ENCODE measurements at regions not wholly inside any gene's neighbourhood (a gene's known extent, or its start where the extent isn't known, plus 50 kb on each side); places are given as distances from the start of the nearest gene placed in this dataset.

- no peaks in the 10 kb centered on the region for H3K36me3 ChIP-seq (ENCODE audit: insufficient read depth, low read length)
- no peaks in the 10 kb centered on the region for H3K27me3 ChIP-seq (ENCODE audit: insufficient read depth, low read length)
- H3K4me2 ChIP-seq (ENCODE audit: low read length) = no peak overlapping the region
- no peak overlapping the region for H3K9ac ChIP-seq (ENCODE audit: low read length)
- H3K79me2 ChIP-seq (ENCODE audit: insufficient read depth, low read length) = no peaks in the 10 kb centered on the region
- H3K27me3 Mint-ChIP-seq (ENCODE audit: low read depth, unreplicated experiment) = no peaks in the 10 kb centered on the region
- H3K36me3 Mint-ChIP-seq (ENCODE audit: low read depth, unreplicated experiment) = no peaks in the 10 kb centered on the region
- no peaks in the 10 kb centered on the region for H4K20me1 ChIP-seq (ENCODE audit: insufficient read depth, low read length)
- peaks cover 4% of the 10 kb centered on the region for H3K9me3 ChIP-seq (ENCODE audit: insufficient read depth, low read depth, low read length)
- H3K4me1 Mint-ChIP-seq (ENCODE audit: low read depth, unreplicated experiment) = peaks cover 1% of the 10 kb centered on the region
- no peaks in the 10 kb centered on the region for H3K4me1 ChIP-seq (ENCODE audit: insufficient read depth, low read length)
- no peak overlapping the region for H3K27ac Mint-ChIP-seq (ENCODE audit: unreplicated experiment)
- TF ChIP-seq, protein P1, sequence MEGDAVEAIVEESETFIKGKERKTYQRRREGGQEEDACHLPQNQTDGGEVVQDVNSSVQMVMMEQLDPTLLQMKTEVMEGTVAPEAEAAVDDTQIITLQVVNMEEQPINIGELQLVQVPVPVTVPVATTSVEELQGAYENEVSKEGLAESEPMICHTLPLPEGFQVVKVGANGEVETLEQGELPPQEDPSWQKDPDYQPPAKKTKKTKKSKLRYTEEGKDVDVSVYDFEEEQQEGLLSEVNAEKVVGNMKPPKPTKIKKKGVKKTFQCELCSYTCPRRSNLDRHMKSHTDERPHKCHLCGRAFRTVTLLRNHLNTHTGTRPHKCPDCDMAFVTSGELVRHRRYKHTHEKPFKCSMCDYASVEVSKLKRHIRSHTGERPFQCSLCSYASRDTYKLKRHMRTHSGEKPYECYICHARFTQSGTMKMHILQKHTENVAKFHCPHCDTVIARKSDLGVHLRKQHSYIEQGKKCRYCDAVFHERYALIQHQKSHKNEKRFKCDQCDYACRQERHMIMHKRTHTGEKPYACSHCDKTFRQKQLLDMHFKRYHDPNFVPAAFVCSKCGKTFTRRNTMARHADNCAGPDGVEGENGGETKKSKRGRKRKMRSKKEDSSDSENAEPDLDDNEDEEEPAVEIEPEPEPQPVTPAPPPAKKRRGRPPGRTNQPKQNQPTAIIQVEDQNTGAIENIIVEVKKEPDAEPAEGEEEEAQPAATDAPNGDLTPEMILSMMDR (IDR thresholded peaks at IDR 0.05; ENCODE audit: insufficient read depth, low read depth, low read length) = no peak
- no peak for TF ChIP-seq EZH2 (IDR thresholded peaks at IDR 0.05; ENCODE audit: insufficient read depth, low read length)
- H3K9me3 Mint-ChIP-seq (ENCODE audit: unreplicated experiment) = no peaks in the 10 kb centered on the region
- no peak overlapping the region for H2AFZ ChIP-seq (ENCODE audit: low read depth, low read length)
- H3K4me3 Mint-ChIP-seq (ENCODE audit: unreplicated experiment) = no peak overlapping the region
- DNase-seq (ENCODE audit: low read depth) (no peak), FAIRE-seq (no peak)
- no peak overlapping the region for H3K27ac ChIP-seq (ENCODE audit: low read depth, low read length)
- no peak overlapping the region for H3K4me3 ChIP-seq (ENCODE audit: insufficient read depth, low read depth, low read length)
Observed at GRCh38 chr17:52828621-52829020, 670.1 kb upstream of the CA10 start.

DNA sequence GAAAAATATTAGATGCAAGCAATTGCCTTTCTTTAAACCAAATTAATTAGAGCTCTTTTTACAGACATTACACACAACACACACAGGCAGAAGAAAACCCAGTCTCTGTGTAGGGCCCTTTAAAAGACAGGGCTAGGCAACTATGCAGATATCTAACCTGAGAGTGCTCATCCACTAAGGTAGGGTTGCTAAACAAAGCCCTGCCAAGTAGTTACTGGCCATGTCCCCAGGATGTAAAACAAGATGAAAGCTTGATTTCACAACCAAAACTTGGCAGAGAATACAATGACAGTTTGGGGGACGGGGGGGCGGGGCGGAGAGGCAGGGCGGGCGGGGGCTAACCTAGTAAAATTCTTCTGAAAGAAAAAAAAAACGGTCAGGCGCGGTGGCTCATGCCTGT, 669.0 kb upstream of the CA10 start:
- DNase-seq (ENCODE audit: low read depth) (no peak), FAIRE-seq (no peak)
- Mint-ChIP-seq H3K27me3 (ENCODE audit: low read depth, unreplicated experiment) (no peaks in the 10 kb centered on the region), H3K4me1 (ENCODE audit: low read depth, unreplicated experiment) (no peaks in the 10 kb centered on the region), H3K4me3 (ENCODE audit: unreplicated experiment) (no peak overlapping the region), H3K9me3 (ENCODE audit: unreplicated experiment) (no peaks in the 10 kb centered on the region), H3K36me3 (ENCODE audit: low read depth, unreplicated experiment) (no peaks in the 10 kb centered on the region), H3K27ac (ENCODE audit: unreplicated experiment) (no peak overlapping the region)
- H3K4me3 ChIP-seq (ENCODE audit: insufficient read depth, low read depth, low read length) = no peak overlapping the region
- TF ChIP-seq EZH2 (IDR thresholded peaks at IDR 0.05; ENCODE audit: insufficient read depth, low read length) = no peak
- TF ChIP-seq, protein P1 (IDR thresholded peaks at IDR 0.05; ENCODE audit: insufficient read depth, low read depth, low read length) = no peak
- no peaks in the 10 kb centered on the region for H4K20me1 ChIP-seq (ENCODE audit: insufficient read depth, low read length)
- no peaks in the 10 kb centered on the region for H3K4me1 ChIP-seq (ENCODE audit: insufficient read depth, low read length)
- H3K4me2 ChIP-seq (ENCODE audit: low read length) = no peak overlapping the region
- H3K9me3 ChIP-seq (ENCODE audit: insufficient read depth, low read depth, low read length) = no peaks in the 10 kb centered on the region
- H3K79me2 ChIP-seq (ENCODE audit: insufficient read depth, low read length) = no peaks in the 10 kb centered on the region
- H3K27ac ChIP-seq (ENCODE audit: low read depth, low read length) = no peak overlapping the region
- no peak overlapping the region for H3K9ac ChIP-seq (ENCODE audit: low read length)
- H3K27me3 ChIP-seq (ENCODE audit: insufficient read depth, low read length) = no peaks in the 10 kb centered on the region
- H2AFZ ChIP-seq (ENCODE audit: low read depth, low read length) = no peak overlapping the region
- H3K36me3 ChIP-seq (ENCODE audit: insufficient read depth, low read length) = no peaks in the 10 kb centered on the region

DNA sequence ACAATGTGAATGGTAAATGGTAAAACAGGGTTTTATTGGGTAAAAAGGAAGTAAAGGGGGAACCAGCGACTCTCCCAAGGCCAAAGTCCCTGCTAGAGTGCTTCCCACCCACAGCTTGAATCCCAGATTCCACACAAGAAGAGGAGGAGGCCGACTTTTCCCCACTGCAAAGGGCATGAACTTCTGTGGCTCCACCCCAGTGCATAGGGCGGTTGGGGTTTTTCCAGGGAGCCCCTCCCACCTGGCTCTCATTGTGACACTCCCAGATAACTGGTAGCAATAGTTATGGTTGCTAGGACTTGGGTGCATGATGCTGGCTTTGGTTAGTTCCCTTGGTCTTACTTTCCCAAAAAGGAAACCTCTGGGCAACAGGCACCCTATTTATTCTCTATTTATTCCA, 666.0 kb upstream of the CA10 start:
- Histone ChIP-seq H3K4me1 (ENCODE audit: insufficient read depth, low read length) (no peaks in the 10 kb centered on the region), H3K4me2 (ENCODE audit: low read length) (no peak overlapping the region), H3K9ac (ENCODE audit: low read length) (no peak overlapping the region), H3K79me2 (ENCODE audit: insufficient read depth, low read length) (no peaks in the 10 kb centered on the region), H3K27me3 (ENCODE audit: insufficient read depth, low read length) (no peaks in the 10 kb centered on the region), H3K27ac (ENCODE audit: low read depth, low read length) (no peak overlapping the region), H3K36me3 (ENCODE audit: insufficient read depth, low read length) (no peaks in the 10 kb centered on the region), H4K20me1 (ENCODE audit: insufficient read depth, low read length) (no peaks in the 10 kb centered on the region), H3K4me3 (ENCODE audit: insufficient read depth, low read depth, low read length) (no peak overlapping the region), H3K9me3 (ENCODE audit: insufficient read depth, low read depth, low read length) (no peaks in the 10 kb centered on the region), H2AFZ (ENCODE audit: low read depth, low read length) (no peak overlapping the region)
- Mint-ChIP-seq H3K4me3 (ENCODE audit: unreplicated experiment) (no peak overlapping the region), H3K27me3 (ENCODE audit: low read depth, unreplicated experiment) (no peaks in the 10 kb centered on the region), H3K9me3 (ENCODE audit: unreplicated experiment) (no peaks in the 10 kb centered on the region), H3K36me3 (ENCODE audit: low read depth, unreplicated experiment) (no peaks in the 10 kb centered on the region), H3K4me1 (ENCODE audit: low read depth, unreplicated experiment) (no peaks in the 10 kb centered on the region), H3K27ac (ENCODE audit: unreplicated experiment) (no peak overlapping the region)
- FAIRE-seq (no peak), DNase-seq (ENCODE audit: low read depth) (no peak)
- TF ChIP-seq EZH2 (IDR thresholded peaks at IDR 0.05; ENCODE audit: insufficient read depth, low read length) = no peak
- TF ChIP-seq, protein P1 (IDR thresholded peaks at IDR 0.05; ENCODE audit: insufficient read depth, low read depth, low read length) = no peak

Measured in astrocyte (in vitro differentiated cells and primary cell).